GM12864 (cell line): ENCODE measurements at regions not wholly inside any gene's neighbourhood (a gene's known extent, or its start where the extent isn't known, plus 50 kb on each side); places are given as distances from the start of the nearest gene placed in this dataset.
"Not testable (repeated sequence)": the region's sequence is repeated elsewhere in the genome, so short reads cannot be mapped to it uniquely, and the experiment has no call there.

Experiments used
- DNase-seq: peaks from one replicate; pipeline ENCODE4 v3.0.0-alpha.2; 2011; ENCODE audit warnings: low read depth
- H3K4me3 ChIP-seq: 2 replicates; pipeline ENCODE4 v1.5.1; 2011; ENCODE audit warnings: mild to moderate bottlenecking, low read depth, low read length, control low read depth
- CTCF ChIP-seq: IDR thresholded peaks from 2 replicates; pipeline ENCODE4 v1.5.1; 2011; ENCODE audit warnings: low read depth, mild to moderate bottlenecking, moderate library complexity, low read length, control low read depth, inconsistent platforms; ENCODE audit errors: missing control alignments

GRCh38 chr12:86959766-86960458, 703.7 kb upstream of the MGAT4C start:
- no peak for TF ChIP-seq CTCF
- DNase-seq = no peak

DNA sequence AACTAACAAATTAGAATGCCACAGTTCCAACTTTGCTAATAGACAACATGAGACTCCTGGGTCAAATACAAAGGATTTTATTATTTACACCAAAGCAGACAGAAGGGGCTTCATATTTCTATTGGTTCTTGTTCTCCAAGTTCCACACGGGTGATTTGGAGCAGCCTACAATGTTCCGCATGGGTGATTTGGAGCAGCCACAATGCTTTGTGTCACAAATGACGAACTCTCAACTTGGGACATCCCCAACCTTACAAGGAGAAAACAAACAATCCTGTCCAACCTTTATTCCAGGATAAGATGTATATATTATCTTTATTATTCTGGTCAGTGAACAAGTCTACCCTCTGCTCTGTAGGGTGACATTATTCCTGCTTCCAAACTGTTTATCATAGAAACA, 694.3 kb upstream of the MGAT4C start:
- DNase-seq = no peak
- H3K4me3 ChIP-seq = no peak overlapping the region
- TF ChIP-seq CTCF = no peak

More at GRCh38 chr12:86959766-86960458, 703.7 kb upstream of the MGAT4C start:
- H3K4me3 ChIP-seq = no peak overlapping the region

GRCh38 chr12:86950043-86950442, 693.9 kb upstream of the MGAT4C start:
- no peak overlapping the region for H3K4me3 ChIP-seq
- no peak for DNase-seq
- TF ChIP-seq CTCF = no peak

- no peak overlapping the region for H3K4me3 ChIP-seq
- no peak for TF ChIP-seq CTCF
- DNase-seq = no peak
These were observed 692.7 kb upstream of the MGAT4C start for GRCh38 chr12:86948851-86949250.

GRCh38 chr12:86945685-86946196, 689.5 kb upstream of the MGAT4C start:
- H3K4me3 ChIP-seq = no peak overlapping the region
- TF ChIP-seq CTCF = no peak
- DNase-seq = no peak

DNA sequence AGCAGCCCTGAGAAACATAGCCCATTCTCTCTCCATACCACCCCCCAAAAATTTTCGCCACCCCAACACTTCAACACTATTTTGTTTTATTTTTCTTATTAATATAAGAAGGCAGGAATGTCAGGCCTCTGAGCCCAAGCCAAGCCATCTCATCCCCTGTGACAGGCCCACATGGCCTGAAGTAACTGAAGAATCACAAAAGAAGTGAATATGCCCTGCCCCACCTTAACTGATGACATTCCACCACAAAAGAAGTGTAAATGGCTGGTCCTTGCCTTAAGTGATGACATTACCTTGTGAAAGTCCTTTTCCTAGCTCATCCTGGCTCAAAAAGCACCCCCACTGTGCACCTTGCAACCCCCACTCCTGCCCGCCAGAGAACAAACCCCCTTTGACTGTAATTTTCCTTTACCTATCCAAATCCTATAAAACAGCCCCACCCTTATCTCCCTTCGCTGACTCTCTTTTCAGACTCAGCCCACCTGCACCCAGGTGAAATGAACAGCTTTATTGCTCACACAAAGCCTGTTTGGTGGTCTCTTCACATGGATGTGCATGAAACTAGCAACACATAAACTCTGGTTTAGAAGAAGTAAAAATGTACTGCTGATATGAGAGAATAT, 688.1 kb upstream of the MGAT4C start:
- not testable (repeated sequence) for DNase-seq, H3K4me3 ChIP-seq

GRCh38 chr12:86931714-86932113, 675.5 kb upstream of the MGAT4C start:
- TF ChIP-seq CTCF = no peak
- H3K4me3 ChIP-seq = no peak overlapping the region
- no peak for DNase-seq
